Mucosa of descending colon (tissue), 3 donors: ENCODE measurements at regions not wholly inside any gene's neighbourhood (a gene's known extent, or its start where the extent isn't known, plus 50 kb on each side); places are given as distances from the start of the nearest gene placed in this dataset.

Source experiments
- ATAC-seq: fragments of 200-7000 bp; cut with Tn5 transposase; one replicate; pipeline ENCODE4 v1.9.1; 2020; ENCODE audit warnings: mild to moderate bottlenecking, moderate library complexity
- DNase-seq, 3 donors: peaks; one replicate each; pipeline ENCODE4 v3.0.0-alpha.2; 2020
- H3K36me3 ChIP-seq: fragments of 200-600 bp; one replicate; pipeline ENCODE4 v1.8.0; 2021; ENCODE audit warnings: low read depth, mild to moderate bottlenecking
- H3K4me1 ChIP-seq: fragments of 200-600 bp; one replicate; pipeline ENCODE4 v1.8.0; 2021; ENCODE audit warnings: low read depth, mild to moderate bottlenecking
- H3K4me3 ChIP-seq: fragments of 200-600 bp; one replicate; pipeline ENCODE4 v1.8.0; 2021; ENCODE audit warnings: mild to moderate bottlenecking
- H3K9me3 ChIP-seq: fragments of 200-600 bp; one replicate; pipeline ENCODE4 v1.8.0; 2021; ENCODE audit warnings: mild to moderate bottlenecking
- CTCF ChIP-seq: fragments of 200-600 bp; IDR thresholded peaks from one replicate; pipeline ENCODE4 v1.8.0; 2022; ENCODE audit warnings: antibody characterized with exemption, mild to moderate bottlenecking
- intact Hi-C, 2 donors: fragments of 100-400 bp; cut with DNase I in 1 of 2; cut with micrococcal nuclease in 1 of 2; formaldehyde crosslinking; loops; one replicate each; pipeline versions ENCODE4 v1.11.0 to v1.11.1; 2022; cut with DNase I, micrococcal nuclease
- donor health status: DM: no; HTN: no; CAD: no; lungs with moderate emphysema.
- donor health status: DM: no; HTN: no; CAD: no.
- donor health status: DM: no; HTN: yes; CAD: no.

- no peaks in the 10 kb centered on the region for H3K36me3 ChIP-seq
- no peak overlapping the region for H3K4me3 ChIP-seq
- no peak for TF ChIP-seq CTCF
- no peaks in the 10 kb centered on the region for H3K4me1 ChIP-seq
- H3K9me3 ChIP-seq: no peaks in the 10 kb centered on the region
- intact Hi-C loops: loop anchor here in 1 of 2 donors (5.0 kb wide), 1 partner anchor 114 kb away; no protein-coding TSS in a partner anchor
- ATAC-seq (no peak), DNase-seq (no peak)
These were observed 100.7 kb upstream of the IL12A start for GRCh38 chr3:159887911-159888310.

GRCh38 chr3:159892171-159892795 lies 96.4 kb upstream of the IL12A start:
- DNase-seq: no peak
- Histone ChIP-seq H3K36me3 (no peaks in the 10 kb centered on the region), H3K4me3 (no peak overlapping the region), H3K4me1 (no peaks in the 10 kb centered on the region), H3K9me3 (no peaks in the 10 kb centered on the region)
- intact Hi-C loops: no loop called here
- no peak for TF ChIP-seq CTCF
- ATAC-seq: no peak

- no peaks in the 10 kb centered on the region for H3K9me3 ChIP-seq
- DNase-seq (no peak), ATAC-seq (no peak)
- H3K4me1 ChIP-seq: no peaks in the 10 kb centered on the region
- H3K4me3 ChIP-seq: no peak overlapping the region
- intact Hi-C loops: no loop called here
- TF ChIP-seq CTCF: no peak
- no peaks in the 10 kb centered on the region for H3K36me3 ChIP-seq
These were observed 95.8 kb upstream of the IL12A start for GRCh38 chr3:159892801-159893200.

GRCh38 chr3:159894386-159894785 lies 94.2 kb upstream of the IL12A start:
- DNase-seq (no peak), ATAC-seq (no peak)
- Histone ChIP-seq H3K9me3 (no peaks in the 10 kb centered on the region), H3K36me3 (no peaks in the 10 kb centered on the region), H3K4me3 (no peak overlapping the region), H3K4me1 (no peaks in the 10 kb centered on the region)
- TF ChIP-seq CTCF: no peak
- intact Hi-C loops: no loop called here

- ATAC-seq (no peak), DNase-seq (no peak)
- TF ChIP-seq CTCF: no peak
- Histone ChIP-seq H3K9me3 (no peaks in the 10 kb centered on the region), H3K4me3 (no peak overlapping the region), H3K4me1 (no peaks in the 10 kb centered on the region), H3K36me3 (no peaks in the 10 kb centered on the region)
- intact Hi-C loops: no loop called here
These were observed 93.2 kb upstream of the IL12A start for GRCh38 chr3:159895430-159895829.

- no peaks in the 10 kb centered on the region for H3K9me3 ChIP-seq
- no peak for ATAC-seq
- H3K4me3 ChIP-seq: no peak overlapping the region
- DNase-seq: no peak
- TF ChIP-seq CTCF: no peak
- no peaks in the 10 kb centered on the region for H3K4me1 ChIP-seq
- intact Hi-C loops: no loop called here
- no peaks in the 10 kb centered on the region for H3K36me3 ChIP-seq
These were observed 92.1 kb upstream of the IL12A start for GRCh38 chr3:159896543-159896942.
